Prostate gland (tissue), 2 donors: ENCODE measurements at regions not wholly inside any gene's neighbourhood (a gene's known extent, or its start where the extent isn't known, plus 50 kb on each side); places are given as distances from the start of the nearest gene placed in this dataset.

Experiments
- DNase-seq: peaks from one replicate; pipeline ENCODE4 v3.0.0-alpha.2; 2019; ENCODE audit warnings: low spot score
- H3K27ac ChIP-seq, 2 donors: fragments of 200-600 bp; sonication (generic); 2 replicates each; pipeline ENCODE4 v1.5.1; 2017 to 2019
- H3K27me3 ChIP-seq: fragments of 200-600 bp; sonication (generic); replicated peaks from 2 replicates; pipeline ENCODE4 v1.5.1; 2019; ENCODE audit not compliant: insufficient read depth
- H3K36me3 ChIP-seq, 2 donors: fragments of 200-600 bp; sonication (generic); 1 replicate in 1 of 2; 2 replicates in 1 of 2; pipeline versions ENCODE4 v1.5.1 to v1.8.1; 2017 to 2019
- H3K4me1 ChIP-seq: fragments of 200-600 bp; sonication (generic); replicated peaks from 2 replicates; pipeline ENCODE4 v1.5.1; 2019
- H3K4me3 ChIP-seq, 2 donors: fragments of 200-600 bp; sonication (generic); 2 replicates each; pipeline ENCODE4 v1.5.1; 2017 to 2019
- H3K9me3 ChIP-seq: fragments of 200-600 bp; sonication (generic); 2 replicates; pipeline ENCODE4 v1.5.1; 2017
- CTCF ChIP-seq, 4 experiments: fragments of 200-600 bp in 2 of 4; fragments of 450-650 bp in 2 of 4; sonication (generic) in 2 of 4; IDR thresholded peaks; 1 replicate in 3 of 4; 2 replicates in 1 of 4; pipeline ENCODE4 v1.5.1; 2016 to 2019; ENCODE audit warnings: antibody characterized with exemption in 4 of 4, mild to moderate bottlenecking in 2 of 4, moderate library complexity in 2 of 4
- POLR2A ChIP-seq: fragments of 450-650 bp; IDR thresholded peaks from one replicate; pipeline ENCODE4 v1.6.1; 2016; ENCODE audit warnings: antibody characterized with exemption, mild to moderate bottlenecking
- POLR2AphosphoS5 ChIP-seq: sonication (generic); formaldehyde crosslinking; IDR thresholded peaks from one replicate; pipeline ENCODE4 v1.6.1; 2017; ENCODE audit warnings: antibody characterized with exemption
- WGBS: methylation state at CpG from one replicate; pipeline ENCODE4 v1.1.5; 2018; 5-methylcytosine and 5-hydroxymethylcytosine counted together
- intact Hi-C: fragments of 100-400 bp; cut with DNase I; formaldehyde crosslinking; loops from one replicate; pipeline ENCODE4 v1.14.2; 2022

- intact Hi-C loops, result no loop called here
- Histone ChIP-seq H3K9me3 (no peaks in the 10 kb centered on the region), H3K27me3 (no peaks in the 10 kb centered on the region), H3K4me3 (no peak overlapping the region), H3K27ac (no peak overlapping the region), H3K4me1 (no peaks in the 10 kb centered on the region), H3K36me3 (no peaks in the 10 kb centered on the region)
- TF ChIP-seq CTCF (IDR thresholded peaks at IDR 0.05) (no peak), POLR2A (no peak), POLR2AphosphoS5 (no peak)
- DNase-seq, result no peak
- 72% methylated on average over 2 of the region's 2 CpGs for WGBS
Observed at GRCh38 chr11:28863422-28863821, 755.2 kb downstream of the METTL15 start.

DNA sequence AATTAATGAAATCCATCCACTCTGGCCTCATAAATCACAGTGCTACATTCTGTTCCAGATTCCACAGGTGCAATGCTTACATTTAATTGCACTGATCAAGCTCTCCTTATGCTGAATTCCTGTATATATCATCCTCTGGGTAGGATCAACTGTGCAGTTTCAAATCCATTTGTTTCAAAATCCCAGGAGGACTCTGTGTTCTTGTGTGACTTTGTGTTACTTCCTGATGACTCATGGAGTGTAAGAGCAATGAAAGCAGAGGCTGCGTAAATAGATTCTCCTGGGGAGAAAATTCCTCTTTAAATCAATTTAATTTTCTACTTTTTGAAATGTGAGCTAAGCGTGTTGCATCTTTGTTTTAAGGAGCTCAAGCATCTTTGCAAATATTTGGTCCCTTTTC, 752.7 kb downstream of the METTL15 start:
- no peak for DNase-seq

DNA sequence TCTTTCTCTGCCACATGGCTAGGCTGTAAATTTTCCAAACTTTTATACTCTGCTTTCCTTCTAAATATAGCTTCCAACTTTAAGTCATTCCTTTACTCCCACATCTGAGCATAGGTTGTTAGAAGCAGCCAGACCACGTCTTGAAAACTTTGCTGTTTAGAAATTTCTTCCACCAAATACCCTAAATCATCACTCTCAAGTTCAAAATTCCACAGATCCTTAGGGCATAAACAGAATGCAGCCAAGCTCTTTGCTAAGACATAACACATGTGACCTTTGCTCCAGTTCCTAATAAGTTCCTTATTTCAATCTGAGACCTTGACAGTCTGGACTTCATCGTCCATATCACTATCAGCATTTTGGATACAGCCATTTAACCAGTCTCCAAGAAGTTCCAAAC, 749.9 kb downstream of the METTL15 start:
- Histone ChIP-seq H3K4me1 (no peaks in the 10 kb centered on the region), H3K27me3 (no peaks in the 10 kb centered on the region), H3K36me3 (no peaks in the 10 kb centered on the region), H3K27ac (no peak overlapping the region), H3K9me3 (no peaks in the 10 kb centered on the region), H3K4me3 (no peak overlapping the region)
- no peak for DNase-seq
- WGBS, result 66% methylated on average over 2 of the region's 2 CpGs
- intact Hi-C loops, result no loop called here
- no peak for TF ChIP-seq POLR2AphosphoS5
- no peak for TF ChIP-seq CTCF (IDR thresholded peaks at IDR 0.05)

More for the DNA sequence above, 752.7 kb downstream of the METTL15 start:
- Histone ChIP-seq H3K27me3 (no peaks in the 10 kb centered on the region), H3K27ac (no peak overlapping the region), H3K4me3 (no peak overlapping the region), H3K36me3 (no peaks in the 10 kb centered on the region), H3K9me3 (no peaks in the 10 kb centered on the region), H3K4me1 (no peaks in the 10 kb centered on the region)
- TF ChIP-seq CTCF (IDR thresholded peaks at IDR 0.05) (no peak), POLR2AphosphoS5 (no peak), POLR2A (no peak)
- intact Hi-C loops, result no loop called here
- 32% methylated on average over 2 of the region's 2 CpGs for WGBS

GRCh38 chr11:28849053-28849452, 740.9 kb downstream of the METTL15 start:
- intact Hi-C loops, result no loop called here
- Histone ChIP-seq H3K36me3 (no peaks in the 10 kb centered on the region), H3K27me3 (no peaks in the 10 kb centered on the region), H3K4me1 (no peaks in the 10 kb centered on the region), H3K9me3 (no peaks in the 10 kb centered on the region), H3K4me3 (no peak overlapping the region), H3K27ac (no peak overlapping the region)
- TF ChIP-seq CTCF (IDR thresholded peaks at IDR 0.05), result no peak
- TF ChIP-seq POLR2A, result no peak
- no peak for TF ChIP-seq POLR2AphosphoS5
- no peak for DNase-seq

DNA sequence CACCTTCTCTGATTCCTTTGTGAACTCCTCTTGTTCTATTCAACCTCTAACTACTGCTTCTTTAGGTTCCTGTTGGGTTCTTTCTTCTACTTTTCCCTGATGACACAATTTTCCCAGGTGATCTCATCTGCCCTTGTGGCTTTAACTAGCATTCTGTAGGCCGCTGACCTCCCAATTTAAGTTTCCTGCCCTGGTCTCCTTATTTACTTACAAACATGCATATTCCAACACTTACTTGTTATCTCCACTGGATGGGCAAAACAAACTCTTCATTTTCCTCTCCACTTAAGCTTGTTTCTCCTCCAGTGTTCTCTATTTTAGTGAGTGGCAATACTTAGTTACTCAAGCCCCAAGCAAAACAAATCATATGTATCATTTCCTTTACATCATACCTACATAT, 734.5 kb downstream of the METTL15 start:
- no peak for TF ChIP-seq CTCF (IDR thresholded peaks at IDR 0.05)
- WGBS, result 72% methylated on average over 1 of the region's 1 CpG
- Histone ChIP-seq H3K4me3 (no peak overlapping the region), H3K9me3 (no peaks in the 10 kb centered on the region), H3K4me1 (no peaks in the 10 kb centered on the region), H3K27me3 (no peaks in the 10 kb centered on the region), H3K27ac (no peak overlapping the region), H3K36me3 (no peaks in the 10 kb centered on the region)
- DNase-seq, result no peak
- intact Hi-C loops, result no loop called here
